AG09309 (cell line): ENCODE measurements at regions not wholly inside any gene's neighbourhood (a gene's known extent, or its start where the extent isn't known, plus 50 kb on each side); places are given as distances from the start of the nearest gene placed in this dataset.

Source experiments
- DNase-seq: peaks from one replicate; pipeline ENCODE4 v3.0.0-alpha.2; 2010; ENCODE audit warnings: low read depth
- H3K4me3 ChIP-seq: 2 replicates; pipeline ENCODE4 v1.5.1; 2011; ENCODE audit warnings: mild to moderate bottlenecking, low read depth, low read length, moderate library complexity; ENCODE audit not compliant: control insufficient read depth
- TF ChIP-seq, protein P1 (sequence below): IDR thresholded peaks from 2 replicates; pipeline ENCODE4 v1.5.1; 2011; ENCODE audit warnings: mild to moderate bottlenecking, low read depth, low read length, inconsistent platforms; ENCODE audit not compliant: insufficient read depth, control insufficient read depth; ENCODE audit errors: missing control alignments

DNA sequence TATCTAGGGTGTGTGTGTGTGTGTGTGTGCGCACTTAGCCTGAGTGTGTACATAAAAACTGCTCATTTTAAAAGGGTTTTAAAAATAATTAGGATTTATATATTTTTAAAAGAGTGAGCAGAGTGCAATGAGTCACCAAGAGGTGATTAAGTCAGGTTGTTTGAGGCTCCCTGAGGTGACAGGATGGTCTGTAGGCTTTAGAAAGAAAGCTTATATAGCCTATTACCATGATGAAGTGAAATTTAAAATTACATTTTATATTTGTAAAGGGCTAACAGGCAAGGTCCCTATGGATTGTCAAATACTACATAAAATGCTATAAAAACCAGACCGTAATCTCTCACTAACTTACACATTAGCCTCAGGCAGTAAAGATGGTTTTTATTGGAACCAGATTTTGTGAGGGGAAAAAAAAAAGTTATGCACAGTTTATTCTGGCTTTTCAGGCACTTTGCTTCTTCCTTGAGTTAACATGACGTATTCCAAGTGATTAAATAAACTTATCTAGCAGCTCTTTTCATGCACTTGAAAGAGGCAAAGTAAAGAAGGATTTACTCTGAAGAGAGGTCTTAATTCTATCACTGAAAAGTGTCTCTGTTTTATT lies 711.7 kb upstream of the PTBP2 start:
- TF ChIP-seq, protein P1, sequence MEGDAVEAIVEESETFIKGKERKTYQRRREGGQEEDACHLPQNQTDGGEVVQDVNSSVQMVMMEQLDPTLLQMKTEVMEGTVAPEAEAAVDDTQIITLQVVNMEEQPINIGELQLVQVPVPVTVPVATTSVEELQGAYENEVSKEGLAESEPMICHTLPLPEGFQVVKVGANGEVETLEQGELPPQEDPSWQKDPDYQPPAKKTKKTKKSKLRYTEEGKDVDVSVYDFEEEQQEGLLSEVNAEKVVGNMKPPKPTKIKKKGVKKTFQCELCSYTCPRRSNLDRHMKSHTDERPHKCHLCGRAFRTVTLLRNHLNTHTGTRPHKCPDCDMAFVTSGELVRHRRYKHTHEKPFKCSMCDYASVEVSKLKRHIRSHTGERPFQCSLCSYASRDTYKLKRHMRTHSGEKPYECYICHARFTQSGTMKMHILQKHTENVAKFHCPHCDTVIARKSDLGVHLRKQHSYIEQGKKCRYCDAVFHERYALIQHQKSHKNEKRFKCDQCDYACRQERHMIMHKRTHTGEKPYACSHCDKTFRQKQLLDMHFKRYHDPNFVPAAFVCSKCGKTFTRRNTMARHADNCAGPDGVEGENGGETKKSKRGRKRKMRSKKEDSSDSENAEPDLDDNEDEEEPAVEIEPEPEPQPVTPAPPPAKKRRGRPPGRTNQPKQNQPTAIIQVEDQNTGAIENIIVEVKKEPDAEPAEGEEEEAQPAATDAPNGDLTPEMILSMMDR = no peak
- no peak for DNase-seq
- no peak overlapping the region for H3K4me3 ChIP-seq

- TF ChIP-seq, protein P1 = no peak
- no peak for DNase-seq
- H3K4me3 ChIP-seq = no peak overlapping the region
Observed at GRCh38 chr1:96011606-96012005, 710.0 kb upstream of the PTBP2 start.

DNA sequence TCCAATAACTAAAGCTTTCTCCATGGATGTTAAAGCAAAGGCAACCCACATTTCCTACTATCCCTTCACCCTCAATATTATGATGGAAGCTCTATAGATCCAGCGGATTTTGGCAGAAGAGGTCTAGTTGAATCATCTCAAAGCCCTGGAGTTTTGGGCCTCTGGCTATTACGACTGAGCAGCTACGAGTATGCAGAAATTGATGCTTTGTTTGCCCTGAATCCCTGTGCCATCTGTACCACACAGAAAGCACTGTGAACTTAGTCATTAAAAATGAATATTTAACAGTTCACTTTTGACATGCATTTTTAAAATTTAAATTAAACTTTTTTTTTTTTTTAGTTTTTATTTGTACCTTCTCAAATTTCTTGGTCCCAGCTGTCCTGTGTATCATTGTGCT lies 705.4 kb upstream of the PTBP2 start:
- no peak overlapping the region for H3K4me3 ChIP-seq
- DNase-seq = no peak
- TF ChIP-seq, protein P1 = no peak

- TF ChIP-seq, protein P1 = no peak
- no peak for DNase-seq
Observed at GRCh38 chr1:96020378-96020777, 701.2 kb upstream of the PTBP2 start.

DNA sequence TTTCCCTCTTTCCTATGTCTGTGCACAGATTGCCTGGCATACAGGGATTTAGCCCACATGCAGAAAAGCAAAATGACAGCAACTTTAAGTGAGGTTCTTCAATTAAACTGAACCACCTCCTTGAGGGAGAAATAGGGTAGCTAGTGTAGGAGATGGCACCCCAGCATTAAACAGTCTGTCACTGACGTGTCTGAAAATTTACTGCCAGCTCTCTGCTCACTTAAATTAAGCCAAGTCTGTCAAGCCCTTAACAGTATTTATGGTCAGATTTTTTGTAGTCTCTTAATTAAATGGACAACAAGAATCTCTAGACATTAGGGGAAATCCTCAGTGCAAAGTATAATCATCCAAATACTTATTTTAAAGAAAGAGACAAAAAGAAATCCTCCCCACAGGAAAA lies 696.5 kb upstream of the PTBP2 start:
- DNase-seq = no peak
- H3K4me3 ChIP-seq = no peak overlapping the region
- TF ChIP-seq, protein P1 = no peak

More at GRCh38 chr1:96020378-96020777, 701.2 kb upstream of the PTBP2 start:
- no peak overlapping the region for H3K4me3 ChIP-seq

GRCh38 chr1:96028071-96028470 lies 693.5 kb upstream of the PTBP2 start:
- TF ChIP-seq, protein P1 = no peak
- DNase-seq = no peak
- H3K4me3 ChIP-seq = no peak overlapping the region
